GM12864 (cell line): ENCODE measurements at regions not wholly inside any gene's neighbourhood (a gene's known extent, or its start where the extent isn't known, plus 50 kb on each side); places are given as distances from the start of the nearest gene placed in this dataset.

ENCODE experiments used
- DNase-seq: peaks from one replicate; pipeline ENCODE4 v3.0.0-alpha.2; 2011; ENCODE audit warnings: low read depth
- H3K4me3 ChIP-seq: 2 replicates; pipeline ENCODE4 v1.5.1; 2011; ENCODE audit warnings: mild to moderate bottlenecking, low read depth, low read length, control low read depth
- CTCF ChIP-seq: IDR thresholded peaks from 2 replicates; pipeline ENCODE4 v1.5.1; 2011; ENCODE audit warnings: low read depth, mild to moderate bottlenecking, moderate library complexity, low read length, control low read depth, inconsistent platforms; ENCODE audit errors: missing control alignments

GRCh38 chr7:113694149-113694548 is 224.7 kb downstream of the PPP1R3A start:
- no peak for TF ChIP-seq CTCF
- DNase-seq = no peak
- H3K4me3 ChIP-seq = no peak overlapping the region

GRCh38 chr7:113684165-113684564 is 234.6 kb downstream of the PPP1R3A start:
- H3K4me3 ChIP-seq = no peak overlapping the region
- TF ChIP-seq CTCF = no peak
- no peak for DNase-seq

- TF ChIP-seq CTCF = no peak
- DNase-seq = no peak
- no peak overlapping the region for H3K4me3 ChIP-seq
These were observed 241.0 kb downstream of the PPP1R3A start for GRCh38 chr7:113677811-113678210.

- no peak for DNase-seq
- no peak for TF ChIP-seq CTCF
- no peak overlapping the region for H3K4me3 ChIP-seq
These were observed 253.9 kb downstream of the PPP1R3A start for GRCh38 chr7:113664867-113665266.

- no peak overlapping the region for H3K4me3 ChIP-seq
- no peak for DNase-seq
- no peak for TF ChIP-seq CTCF
These were observed 259.4 kb downstream of the PPP1R3A start for GRCh38 chr7:113659416-113659815.

GRCh38 chr7:113657603-113658002 is 261.2 kb downstream of the PPP1R3A start:
- no peak for DNase-seq
- no peak for TF ChIP-seq CTCF
- H3K4me3 ChIP-seq = no peak overlapping the region

- no peak overlapping the region for H3K4me3 ChIP-seq
- no peak for DNase-seq
- no peak for TF ChIP-seq CTCF
These were observed 266.3 kb downstream of the PPP1R3A start for GRCh38 chr7:113652501-113652900.
